Superior temporal gyrus (tissue), 1 donor: ENCODE measurements at regions not wholly inside any gene's neighbourhood (a gene's known extent, or its start where the extent isn't known, plus 50 kb on each side); places are given as distances from the start of the nearest gene placed in this dataset.
A peak's percentile ranks its signal among the peaks of the same experiment; 100 is the strongest.

Experiments used
- DNase-seq: peaks from one replicate; pipeline ENCODE4 v3.0.0-alpha.2; 2016; ENCODE audit errors: extremely low spot score

GRCh38 chr5:4384649-4385048, 755.5 kb upstream of the ADAMTS16 start:
- DNase-seq: no peak

DNA sequence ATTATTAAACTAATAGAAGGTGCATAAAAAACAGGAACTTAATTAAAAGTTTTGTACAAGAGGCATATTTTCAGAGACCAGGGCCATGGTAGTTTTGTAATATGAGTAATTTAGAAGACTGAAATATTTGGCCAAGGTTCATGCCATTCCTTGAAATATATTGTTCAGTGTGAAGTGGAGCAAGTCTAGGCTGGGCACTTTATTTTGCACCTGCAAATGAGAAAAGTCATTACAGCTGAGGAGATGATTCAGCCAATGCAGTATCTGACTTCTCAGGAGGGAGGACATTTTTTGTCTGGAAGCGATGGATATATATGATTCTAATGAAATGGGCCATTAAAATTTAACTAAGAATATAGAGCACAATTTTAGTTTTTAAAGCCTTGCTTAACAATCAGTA, 754.0 kb upstream of the ADAMTS16 start:
- no peak for DNase-seq

- no peak for DNase-seq
Measured at GRCh38 chr5:4387290-4387689, 752.8 kb upstream of the ADAMTS16 start.

DNA sequence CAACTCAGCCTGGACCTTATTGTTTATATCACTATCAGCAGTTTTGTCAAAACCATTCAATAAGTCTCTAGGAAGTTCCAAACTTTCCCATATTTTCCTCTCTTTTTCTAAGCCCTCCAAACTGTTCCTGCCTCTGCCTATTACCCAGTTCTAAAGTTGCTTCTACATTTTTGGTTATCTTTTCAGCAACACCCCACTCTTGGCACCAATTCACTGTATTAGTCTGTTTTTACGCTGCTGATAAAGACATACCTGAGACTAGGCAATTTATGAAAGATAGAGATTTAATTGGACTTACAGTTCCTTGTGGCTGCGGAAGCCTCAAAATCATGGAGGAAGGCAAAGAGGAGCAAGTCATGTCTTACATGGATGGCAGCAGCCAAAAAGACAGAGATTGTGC, 744.4 kb upstream of the ADAMTS16 start:
- no peak for DNase-seq

GRCh38 chr5:4405614-4406219, 734.4 kb upstream of the ADAMTS16 start:
- no peak for DNase-seq

- no peak for DNase-seq
Measured at GRCh38 chr5:4410151-4410550, 730.0 kb upstream of the ADAMTS16 start.

DNA sequence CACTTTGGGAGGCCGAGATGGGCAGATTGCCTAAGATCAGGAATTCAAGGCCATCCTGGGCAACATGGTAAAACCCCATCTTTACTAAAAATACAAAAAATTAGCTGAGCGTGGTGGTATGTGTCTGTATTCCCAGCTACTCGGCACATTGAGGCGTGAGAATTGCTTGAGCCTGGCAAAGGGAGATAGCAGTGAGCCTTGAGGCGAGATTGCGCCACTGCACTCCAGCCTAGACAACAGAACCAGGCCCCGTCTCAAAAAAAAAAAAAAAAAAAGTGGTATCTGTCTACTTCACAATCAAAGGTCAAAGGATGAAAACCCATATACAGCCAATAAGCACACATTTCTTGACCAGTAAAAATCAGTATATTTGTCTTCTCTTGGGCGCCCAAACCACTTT, 728.5 kb upstream of the ADAMTS16 start:
- DNase-seq: no peak

DNA sequence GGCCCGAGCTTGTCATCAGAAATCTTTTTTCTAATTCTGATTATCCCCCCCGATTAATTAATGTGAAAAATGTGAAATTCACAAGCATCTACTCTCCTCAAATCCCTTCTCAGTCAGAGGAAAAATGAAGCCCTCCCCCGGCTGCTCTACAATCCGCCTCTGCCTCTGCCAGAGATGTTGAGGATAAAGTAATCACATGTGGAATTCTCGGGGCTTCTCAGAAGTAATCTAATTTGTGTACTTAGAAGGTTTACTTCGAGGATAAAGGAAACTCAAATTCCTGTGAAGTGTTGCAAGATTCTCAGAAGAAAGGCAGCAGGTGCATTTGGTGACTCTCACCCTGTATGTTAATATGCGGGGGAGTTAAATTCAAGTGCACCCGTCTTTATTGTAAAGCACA, 726.1 kb upstream of the ADAMTS16 start:
- DNase-seq: no peak

DNA sequence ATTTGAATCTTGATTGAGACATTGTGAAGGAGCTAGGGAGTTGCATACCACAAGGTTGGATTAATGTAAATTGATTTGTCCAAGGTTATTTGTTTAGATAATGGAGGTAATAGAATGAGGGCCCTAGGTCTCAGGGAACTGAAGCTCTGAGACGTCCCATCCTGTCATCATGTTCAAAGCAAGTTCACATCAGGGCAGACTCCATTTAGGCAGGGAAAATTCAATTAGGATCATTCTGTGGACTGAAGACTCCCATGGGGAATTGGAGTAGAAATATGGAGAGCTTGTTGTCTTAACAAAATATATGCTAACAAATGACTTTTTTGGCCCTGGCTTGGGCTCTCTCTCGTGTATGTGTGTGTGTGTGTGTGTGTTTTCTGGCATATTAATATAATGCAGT, 722.0 kb upstream of the ADAMTS16 start:
- no peak for DNase-seq

DNA sequence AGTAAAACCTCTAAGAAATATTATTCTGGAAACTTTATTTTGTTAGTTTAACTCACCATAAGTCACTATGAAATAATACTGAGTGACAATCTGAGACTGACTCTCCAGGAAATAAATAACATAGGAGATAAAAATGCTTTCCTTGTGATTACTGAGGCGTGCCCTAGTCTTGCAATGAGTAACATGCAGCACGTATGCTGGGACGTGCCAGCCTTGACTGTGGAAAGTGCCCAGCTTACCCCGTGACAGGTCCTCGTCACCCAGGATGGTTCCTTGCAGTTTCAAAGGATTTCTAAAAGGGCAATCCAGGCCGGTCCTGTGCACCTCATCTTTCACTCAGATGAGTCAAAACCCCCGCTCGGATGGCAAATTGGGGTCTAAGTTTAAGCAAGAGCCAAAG, 720.8 kb upstream of the ADAMTS16 start:
- DNase-seq: no peak

DNA sequence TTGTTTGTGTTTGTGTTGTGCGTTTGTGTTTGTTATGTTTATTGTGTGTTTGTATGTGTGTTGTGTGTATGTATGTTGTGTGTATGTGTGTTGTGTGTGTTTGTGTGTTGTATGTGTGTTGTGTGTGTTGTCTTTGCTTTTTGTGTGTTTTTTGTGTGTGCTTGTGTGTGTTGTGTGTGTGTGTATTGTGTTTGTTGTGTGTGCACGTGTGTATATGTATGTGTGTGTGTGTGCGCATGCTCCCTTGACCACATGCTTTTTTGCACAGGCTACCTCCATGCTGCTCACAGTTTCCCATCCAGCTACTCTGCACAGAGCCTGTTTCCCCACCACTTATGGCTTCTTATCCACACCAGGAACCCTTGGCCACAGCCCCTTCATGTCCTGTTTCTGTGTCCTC, 720.0 kb upstream of the ADAMTS16 start:
- no peak for DNase-seq

DNA sequence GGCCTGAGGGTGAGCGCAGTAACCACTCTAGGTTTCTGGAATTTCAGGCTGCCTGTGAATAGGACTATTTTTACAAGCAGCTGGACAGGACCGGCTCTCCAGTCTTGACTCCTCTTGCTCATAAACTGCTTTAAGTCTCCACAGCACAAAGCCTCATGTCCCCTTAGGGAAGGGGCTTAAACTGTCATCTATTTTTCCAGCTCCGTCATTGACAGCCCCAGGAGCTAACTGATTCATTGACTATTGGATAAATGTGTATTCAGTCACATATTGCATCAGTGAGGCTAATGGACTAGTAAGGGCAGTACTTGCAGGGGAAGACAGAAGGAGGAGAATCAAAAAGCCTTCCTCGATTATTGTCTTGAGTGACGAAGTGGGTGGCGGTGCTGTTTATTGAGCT, 719.4 kb upstream of the ADAMTS16 start:
- no peak for DNase-seq

GRCh38 chr5:4422247-4422646, 717.9 kb upstream of the ADAMTS16 start:
- DNase-seq: no peak

DNA sequence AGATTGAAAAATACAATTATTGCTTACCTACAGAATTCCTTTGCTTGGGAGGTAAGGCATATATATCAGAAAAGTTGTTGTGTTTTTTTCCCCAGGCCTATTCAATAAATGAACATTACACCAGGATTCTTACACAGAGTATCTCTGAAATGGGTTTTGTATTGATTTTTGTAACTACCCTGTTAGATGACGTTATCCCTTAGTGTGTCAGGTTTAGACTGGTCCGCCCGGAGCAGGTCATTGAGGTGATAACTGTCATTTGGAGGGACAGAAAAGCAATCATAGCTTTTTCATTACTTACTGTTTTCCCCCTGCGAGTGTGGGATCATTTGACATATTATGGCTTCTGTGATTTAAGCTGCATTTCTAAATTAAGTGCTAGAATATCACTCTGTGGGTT, 715.2 kb upstream of the ADAMTS16 start:
- no peak for DNase-seq

- no peak for DNase-seq
Measured at GRCh38 chr5:4440536-4440935, 699.6 kb upstream of the ADAMTS16 start.

DNA sequence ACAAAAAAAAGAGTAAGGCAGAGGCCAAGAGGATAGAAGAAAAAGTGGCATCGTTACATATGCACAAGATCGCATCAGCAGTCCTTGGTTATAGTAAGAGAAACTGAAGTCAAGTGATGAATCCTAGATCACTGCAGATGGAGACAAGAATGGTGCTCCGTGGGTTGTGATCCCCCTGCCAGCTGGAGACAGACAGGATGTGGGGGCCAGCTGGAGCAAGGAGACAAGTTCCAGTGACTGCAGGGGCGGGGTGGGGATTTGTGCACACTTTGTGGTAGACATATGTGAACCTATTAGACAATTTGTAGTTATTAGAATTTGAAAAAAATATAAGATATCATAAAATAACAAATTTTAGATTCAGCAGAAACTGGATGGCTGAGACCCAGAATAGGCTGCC, 697.9 kb upstream of the ADAMTS16 start:
- no peak for DNase-seq

DNA sequence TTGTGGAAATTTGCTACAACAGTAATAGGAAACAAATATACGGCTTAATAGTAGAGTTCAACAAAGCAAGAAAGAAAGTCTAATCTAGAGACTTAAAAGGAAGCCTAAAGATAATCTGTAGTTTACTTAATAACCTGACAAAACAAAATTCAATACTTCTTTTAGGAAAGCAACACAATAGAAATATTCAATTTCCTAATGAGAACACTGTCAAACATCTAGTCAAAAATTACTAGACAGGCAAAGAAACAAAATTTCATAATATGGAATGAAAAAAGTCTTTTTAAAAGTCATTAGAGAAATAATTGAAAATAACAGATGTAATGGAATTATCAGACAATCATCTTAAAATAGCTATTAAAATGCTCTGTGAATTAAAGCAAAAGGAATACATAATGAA, 692.5 kb upstream of the ADAMTS16 start:
- DNase-seq: no peak

GRCh38 chr5:4453655-4454054, 686.5 kb upstream of the ADAMTS16 start:
- DNase-seq: no peak

GRCh38 chr5:4479426-4479825, 660.7 kb upstream of the ADAMTS16 start:
- DNase-seq: no peak

DNA sequence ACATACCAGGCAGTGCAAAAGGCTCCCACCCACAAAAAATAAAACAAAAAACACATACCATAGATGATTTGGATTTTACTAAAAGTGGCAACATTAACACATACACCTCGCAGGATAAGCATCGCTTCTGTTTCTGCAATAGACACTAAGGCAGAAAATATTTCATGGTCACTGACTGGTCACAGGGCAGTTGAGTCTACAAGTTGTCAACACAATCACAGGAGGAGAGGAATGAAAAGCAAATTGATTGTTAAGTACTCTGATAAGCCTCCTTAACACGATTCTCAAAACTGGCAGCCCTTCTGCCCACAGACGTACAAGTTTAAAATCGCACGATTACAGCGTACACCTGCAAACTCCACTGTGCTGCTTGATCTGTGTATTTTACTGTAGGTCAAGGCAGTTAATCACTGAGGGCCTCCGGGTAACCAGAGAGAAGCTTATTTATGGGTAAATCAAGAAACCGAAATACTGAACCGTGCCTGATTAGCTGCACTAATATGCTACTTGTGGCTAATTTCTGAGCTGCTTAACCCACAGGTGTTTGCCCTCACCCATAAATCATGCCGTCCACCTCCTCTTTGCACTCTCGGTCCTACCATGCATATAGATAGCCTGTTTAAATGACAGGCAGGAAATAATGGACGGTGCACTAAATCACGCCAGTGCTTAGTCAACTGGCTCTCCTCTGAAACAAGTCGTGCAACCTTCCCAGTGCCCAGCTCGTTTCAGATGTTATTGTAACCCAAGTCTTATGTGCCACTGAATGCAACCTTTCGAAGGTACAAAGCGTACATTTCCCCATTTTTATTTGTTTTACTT, 659.4 kb upstream of the ADAMTS16 start:
- DNase-seq: no peak

- no peak for DNase-seq
Measured at GRCh38 chr5:4487581-4487980, 652.5 kb upstream of the ADAMTS16 start.

- peak; percentile 19 for DNase-seq
Measured at GRCh38 chr5:4511996-4512656, 628.0 kb upstream of the ADAMTS16 start.

DNA sequence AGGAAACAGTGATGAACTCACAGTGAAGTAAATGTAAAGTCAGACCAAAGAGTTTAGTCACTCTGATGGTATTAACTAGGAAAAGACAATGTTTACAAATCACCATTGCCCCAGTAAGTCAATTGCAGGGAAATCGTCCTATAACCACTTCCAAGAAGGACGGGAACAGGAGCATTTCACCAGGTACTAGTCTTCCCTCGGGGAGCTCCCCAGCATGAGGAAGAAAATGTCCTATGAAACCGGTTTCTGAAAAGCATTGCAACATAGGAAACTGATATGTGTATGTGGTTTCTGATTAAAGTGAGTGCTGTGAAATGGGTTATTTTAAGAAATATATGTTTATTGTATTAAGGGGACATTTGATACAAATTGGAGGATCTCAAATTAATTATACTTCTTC, 626.7 kb upstream of the ADAMTS16 start:
- no peak for DNase-seq
